ENCODE measurements at regions not wholly inside any gene's neighbourhood (a gene's known extent, or its start where the extent isn't known, plus 50 kb on each side); places are given as distances from the start of the nearest gene placed in this dataset.
"Not testable (repeated sequence)": the region's sequence is repeated elsewhere in the genome, so short reads cannot be mapped to it uniquely, and the experiment has no call there.

DNA sequence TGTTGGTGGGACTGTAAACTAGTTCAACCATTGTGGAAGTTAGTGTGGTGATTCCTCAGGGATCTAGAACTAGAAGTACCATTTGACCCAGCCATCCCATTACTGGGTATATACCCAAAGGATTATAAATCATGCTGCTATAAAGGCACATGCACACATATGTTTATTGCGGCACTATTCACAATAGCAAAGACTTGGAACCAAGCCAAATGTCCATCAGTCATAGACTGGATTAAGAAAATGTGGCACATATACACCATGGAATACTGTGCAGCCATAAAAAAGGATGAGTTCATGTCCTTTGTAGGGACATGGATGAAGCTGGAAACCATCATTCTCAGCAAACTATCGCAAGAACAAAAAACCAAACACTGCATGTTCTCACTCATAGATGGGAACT is 334.5 kb upstream of the SPRY2 start:
- DNase-seq (ENCODE audit: low spot score), result not testable (repeated sequence)

DNA sequence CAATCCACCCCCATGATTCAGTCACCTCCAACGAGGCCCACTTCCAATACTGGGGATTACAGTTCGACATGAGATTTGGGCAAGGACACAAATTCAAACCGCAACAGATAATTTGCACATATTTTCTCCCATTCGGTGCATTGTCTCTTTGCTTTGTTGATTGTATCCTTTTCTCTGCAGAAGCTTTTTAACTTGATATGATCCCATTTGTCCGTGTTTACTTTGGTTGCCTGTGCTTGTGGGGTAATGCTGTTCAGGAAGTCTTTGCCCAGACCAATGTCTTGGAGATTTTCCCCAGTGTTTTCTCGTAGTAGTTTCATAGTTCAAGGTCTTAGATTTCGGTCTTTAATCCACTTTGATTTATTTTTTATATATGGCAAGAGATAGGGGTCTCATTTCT is 330.8 kb upstream of the SPRY2 start:
- DNase-seq (ENCODE audit: low spot score), result no peak

DNA sequence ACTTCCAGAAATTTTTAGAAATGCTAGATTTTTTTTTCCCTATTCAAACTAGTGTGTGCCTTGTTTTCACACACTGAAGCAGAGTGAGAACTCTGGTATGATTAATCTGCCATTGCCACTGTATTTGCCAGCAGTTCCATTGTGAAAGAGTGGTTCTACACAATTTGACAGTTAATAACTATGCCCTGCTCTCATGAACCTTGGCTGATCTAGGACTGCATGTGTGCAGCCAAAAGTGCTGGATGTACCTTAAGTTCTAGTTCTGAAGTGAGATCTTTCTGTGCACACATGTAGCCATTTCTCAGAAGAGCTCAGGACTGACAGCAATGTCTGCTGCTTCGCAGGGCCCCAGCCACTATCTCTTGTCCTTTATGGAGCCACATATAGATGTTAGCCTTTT is 328.2 kb upstream of the SPRY2 start:
- no peak for DNase-seq (ENCODE audit: low spot score)

- DNase-seq (ENCODE audit: low spot score), result no peak
Measured at GRCh38 chr13:80668452-80668851, 327.5 kb upstream of the SPRY2 start.

- no peak for DNase-seq (ENCODE audit: low spot score)
Measured at GRCh38 chr13:80666782-80667552, 326.0 kb upstream of the SPRY2 start.

DNA sequence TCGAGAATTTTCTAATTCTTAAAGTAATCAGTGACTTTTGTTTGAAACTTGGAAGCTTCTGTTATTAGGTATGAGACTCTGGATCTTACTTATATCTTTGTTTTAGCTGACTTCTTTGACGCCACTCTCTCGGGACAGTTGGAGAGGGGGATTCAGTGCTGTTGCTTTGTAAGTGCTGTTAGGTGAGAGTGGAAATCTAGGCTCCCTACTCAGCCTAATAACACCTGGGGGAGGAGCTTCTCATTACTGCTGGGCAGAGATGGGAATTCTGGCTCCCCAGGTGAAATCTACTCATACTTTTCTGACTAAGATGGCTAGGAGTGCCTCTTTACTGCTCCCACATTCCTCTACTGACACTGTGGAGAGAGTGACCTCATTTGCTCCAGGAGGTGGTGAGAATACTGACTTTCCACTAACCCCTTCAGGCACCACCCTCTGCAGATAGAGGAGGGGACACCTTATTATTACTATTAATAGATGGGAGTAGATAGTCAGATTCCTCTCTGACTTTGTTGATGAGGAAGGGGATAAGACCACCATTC is 324.9 kb upstream of the SPRY2 start:
- DNase-seq (ENCODE audit: low spot score), result no peak

GRCh38 chr13:80664950-80665349 is 324.0 kb upstream of the SPRY2 start:
- DNase-seq (ENCODE audit: low spot score), result no peak

DNA sequence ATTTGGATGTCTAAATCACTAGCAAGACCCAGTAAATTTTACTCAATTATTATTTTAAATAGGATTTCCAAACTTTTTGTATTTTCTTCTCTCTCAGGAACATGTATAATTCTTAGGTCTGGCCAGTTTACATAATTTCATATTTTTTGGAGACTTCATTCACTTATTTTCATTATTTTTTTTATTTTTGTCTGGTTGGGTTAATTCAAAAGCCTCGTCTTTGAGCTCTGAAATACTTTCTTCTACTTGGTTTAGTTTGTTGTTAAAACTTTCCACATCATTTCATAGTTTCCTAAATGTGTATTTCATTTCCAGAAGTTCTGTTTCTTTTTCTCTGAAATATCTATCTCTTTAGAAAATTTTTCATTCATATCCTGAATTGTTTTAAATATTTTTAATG is 322.9 kb upstream of the SPRY2 start:
- DNase-seq (ENCODE audit: low spot score), result no peak

GRCh38 chr13:80658705-80659104 is 317.8 kb upstream of the SPRY2 start:
- DNase-seq (ENCODE audit: low spot score), result no peak

DNA sequence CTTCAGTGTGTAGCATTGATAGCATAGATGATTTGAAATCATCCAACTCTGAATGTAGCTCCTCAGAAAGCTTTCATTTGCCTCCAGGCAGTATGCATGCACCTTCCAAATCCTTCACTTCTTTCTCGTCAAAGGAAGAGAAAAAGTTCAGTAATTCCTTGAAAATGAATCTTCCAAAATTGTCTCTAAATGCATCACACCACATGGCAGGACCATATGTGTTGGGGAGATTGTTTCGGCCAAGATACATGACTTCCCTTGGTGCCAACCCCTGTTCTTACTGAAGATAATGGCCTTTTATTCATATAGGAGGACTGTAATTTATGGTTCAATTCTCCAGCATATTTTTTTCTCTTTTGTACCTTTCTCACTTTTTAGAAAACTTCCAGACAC is 315.6 kb upstream of the SPRY2 start:
- DNase-seq (ENCODE audit: low spot score), result no peak

DNA sequence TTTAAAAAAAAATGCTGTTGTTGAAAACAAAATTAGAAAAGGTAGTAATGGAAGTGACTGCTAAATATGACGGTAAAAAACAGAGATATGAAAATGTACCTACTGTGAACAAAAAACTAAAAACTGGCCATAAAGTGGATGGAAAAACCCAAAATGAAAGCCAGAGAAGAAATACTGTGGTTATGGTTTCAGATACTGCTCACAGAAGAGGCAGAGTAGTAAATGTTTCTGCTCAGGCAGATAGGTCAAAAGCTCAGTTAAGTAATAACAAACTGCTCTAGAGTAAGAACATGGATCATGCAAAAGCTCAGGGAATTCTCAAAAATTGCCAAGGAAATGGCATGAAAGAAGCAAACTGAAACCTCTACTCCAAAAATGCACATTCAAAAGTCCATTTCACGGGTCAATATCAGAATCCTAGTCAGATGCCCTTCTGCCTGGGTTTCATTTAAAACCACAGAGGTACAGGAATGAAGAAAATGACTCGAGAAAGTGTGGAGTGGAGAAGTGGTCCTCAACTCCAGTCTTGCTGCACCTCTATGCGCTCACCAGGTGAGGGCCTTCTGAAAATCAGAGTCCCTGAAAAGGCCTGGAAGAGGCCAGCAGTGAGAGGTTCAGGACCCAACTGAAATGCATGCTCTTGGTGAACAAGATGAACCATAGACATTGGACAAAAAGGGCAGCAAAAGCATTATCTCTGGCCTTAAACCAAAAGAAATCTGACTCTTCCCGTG is 315.0 kb upstream of the SPRY2 start:
- no peak for DNase-seq (ENCODE audit: low spot score)

DNA sequence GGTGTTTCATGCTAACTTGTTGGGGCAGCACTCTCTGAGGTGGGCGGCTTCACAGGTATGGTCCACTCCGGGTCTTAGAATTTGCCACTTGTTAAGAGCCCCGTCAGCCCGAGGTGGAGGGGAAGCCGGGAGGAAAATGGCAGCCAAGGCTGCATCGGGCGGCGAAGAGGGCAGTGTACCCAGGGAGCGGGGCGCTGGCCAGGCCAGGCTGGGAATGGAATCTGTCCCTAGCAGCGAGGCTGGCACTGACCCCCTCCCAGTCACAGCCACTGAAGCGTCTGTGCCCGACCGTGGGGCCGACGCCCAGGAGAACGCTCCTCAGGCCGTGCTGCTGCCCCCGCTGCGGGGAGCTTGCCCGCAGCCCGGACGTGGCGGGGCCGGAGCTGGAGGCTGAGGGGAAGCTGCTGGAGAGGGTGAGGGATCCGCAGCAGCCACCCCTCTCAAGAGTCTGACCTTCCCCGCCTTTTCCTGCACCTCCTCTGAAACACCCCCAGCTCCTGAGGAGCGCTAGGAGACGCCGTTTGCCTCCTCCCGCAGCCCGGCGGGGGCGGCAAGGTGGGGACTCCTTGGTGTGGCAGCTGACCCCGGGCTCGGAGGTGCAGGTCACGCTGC is 313.8 kb upstream of the SPRY2 start:
- no peak for DNase-seq (ENCODE audit: low spot score)

GRCh38 chr13:80649274-80649673 is 308.3 kb upstream of the SPRY2 start:
- DNase-seq (ENCODE audit: low spot score), result no peak

DNA sequence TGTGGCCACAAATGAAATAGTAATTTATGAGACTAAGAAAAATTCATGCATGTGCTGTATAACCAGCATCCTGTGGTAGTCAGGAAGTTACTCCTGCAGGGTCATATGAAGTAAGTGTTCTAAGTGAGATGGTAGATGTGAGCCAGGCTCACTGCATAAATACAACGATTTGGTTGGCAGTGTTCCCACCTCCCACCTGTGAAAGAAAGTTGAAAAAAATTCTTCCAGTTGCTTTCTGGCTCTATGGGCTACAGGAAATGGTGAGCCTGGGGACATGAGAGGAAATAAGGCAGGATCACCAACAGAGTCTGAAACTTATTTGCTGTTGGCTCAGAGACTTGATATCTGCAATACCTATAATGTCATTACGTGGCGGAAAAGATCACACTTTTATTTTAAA is 301.7 kb upstream of the SPRY2 start:
- no peak for DNase-seq (ENCODE audit: low spot score)

GRCh38 chr13:80633251-80633650 is 292.3 kb upstream of the SPRY2 start:
- no peak for DNase-seq (ENCODE audit: low spot score)

- peak; percentile 8 for DNase-seq (ENCODE audit: low spot score)
Measured at GRCh38 chr13:80630685-80631121, 289.8 kb upstream of the SPRY2 start.

- DNase-seq (ENCODE audit: low spot score), result no peak
Measured at GRCh38 chr13:80618781-80619180, 277.9 kb upstream of the SPRY2 start.

DNA sequence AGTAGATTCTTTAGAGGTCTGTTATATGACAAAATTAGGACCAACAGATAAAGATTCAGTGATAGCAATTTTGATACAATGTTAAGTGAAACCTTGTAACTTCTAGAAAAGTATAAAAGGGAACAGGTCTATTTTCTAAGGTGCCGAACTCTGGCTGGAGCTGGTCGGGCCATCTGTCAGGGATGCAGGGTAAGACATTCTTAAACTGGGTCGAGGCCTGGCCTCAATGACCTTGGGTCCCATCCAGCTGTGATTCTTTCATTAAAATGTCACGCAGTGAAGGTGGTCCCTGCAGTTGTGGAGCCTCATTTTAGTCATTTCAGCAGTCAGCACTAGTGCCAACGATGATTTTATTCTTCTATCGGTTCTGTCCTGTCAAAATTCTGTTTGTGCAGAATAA is 271.9 kb upstream of the SPRY2 start:
- DNase-seq (ENCODE audit: low spot score), result no peak

DNA sequence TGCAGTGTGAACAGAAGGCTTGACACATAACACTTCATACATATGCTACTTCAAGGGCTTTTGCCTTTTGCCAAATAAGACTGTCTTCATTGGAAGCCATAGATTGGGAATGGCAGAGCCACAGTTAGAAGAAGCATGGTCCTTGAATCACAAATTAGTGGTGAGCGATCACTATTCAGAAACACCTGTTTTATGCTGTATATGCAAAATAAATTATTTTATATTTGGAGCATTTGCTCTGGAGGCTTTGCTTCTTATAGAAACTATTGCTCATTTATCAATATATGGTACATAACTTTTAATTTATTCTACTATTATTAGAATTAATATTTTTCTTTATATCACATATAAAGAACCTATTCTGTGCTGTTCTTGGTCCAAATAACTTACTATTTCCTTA is 270.4 kb upstream of the SPRY2 start:
- DNase-seq (ENCODE audit: low spot score), result no peak

DNA sequence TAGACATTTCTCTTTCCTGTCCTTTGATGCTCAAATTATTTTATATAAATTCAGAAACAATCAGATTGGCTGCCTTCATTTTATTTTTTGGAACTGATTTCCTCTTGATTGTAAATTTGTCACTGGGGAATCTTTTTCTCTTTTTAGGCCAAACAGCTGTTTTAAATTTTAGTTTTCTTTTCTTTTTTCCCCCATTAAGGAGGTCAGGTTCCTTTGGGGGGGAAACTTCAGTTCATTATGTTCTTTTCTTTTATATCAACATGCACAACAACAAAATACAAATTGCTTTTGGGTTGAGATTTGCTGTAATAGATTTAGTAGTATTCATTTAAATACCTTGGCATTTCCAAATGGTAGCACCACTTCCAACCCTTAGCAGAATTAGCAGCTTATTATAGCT is 264.8 kb upstream of the SPRY2 start:
- no peak for DNase-seq (ENCODE audit: low spot score)

DNA sequence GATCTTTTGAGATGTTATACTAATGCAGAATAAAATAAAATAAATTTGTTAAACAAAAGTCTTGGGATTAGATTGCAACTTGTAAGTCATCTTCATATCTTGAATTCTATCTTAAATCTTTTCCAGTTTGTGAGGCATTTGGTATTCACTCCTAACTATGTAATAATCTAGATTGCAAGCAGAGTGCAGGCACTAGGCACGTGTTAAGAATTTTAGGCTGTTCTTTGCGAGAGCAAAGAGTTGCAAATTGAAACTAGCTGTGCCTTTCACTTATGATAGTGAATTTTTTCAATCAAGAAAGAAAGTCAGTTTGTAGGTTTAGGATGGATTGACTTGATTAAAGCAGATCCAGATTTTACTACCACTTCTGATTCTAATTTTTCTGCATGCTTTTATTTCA is 264.1 kb upstream of the SPRY2 start:
- DNase-seq (ENCODE audit: low spot score), result no peak

DNA sequence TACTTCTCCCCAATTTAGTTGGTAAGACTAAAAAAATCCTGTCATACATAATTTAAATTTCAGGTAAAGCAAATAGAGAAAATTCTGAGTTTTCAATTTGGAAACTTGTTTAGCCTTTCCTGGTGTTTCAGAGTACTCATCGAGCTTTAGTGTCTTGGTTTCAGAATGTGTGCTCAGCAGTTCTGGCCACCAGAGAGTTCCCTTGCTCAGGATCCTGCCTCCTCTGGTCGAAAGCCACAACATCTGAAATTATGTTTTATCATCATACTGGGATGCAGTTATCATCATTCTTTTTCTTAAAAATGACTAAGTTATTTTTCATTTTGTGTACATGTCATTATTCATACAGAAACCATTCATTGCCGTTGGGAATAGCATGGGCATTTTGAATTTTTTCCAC is 263.2 kb upstream of the SPRY2 start:
- DNase-seq (ENCODE audit: low spot score), result no peak

DNA sequence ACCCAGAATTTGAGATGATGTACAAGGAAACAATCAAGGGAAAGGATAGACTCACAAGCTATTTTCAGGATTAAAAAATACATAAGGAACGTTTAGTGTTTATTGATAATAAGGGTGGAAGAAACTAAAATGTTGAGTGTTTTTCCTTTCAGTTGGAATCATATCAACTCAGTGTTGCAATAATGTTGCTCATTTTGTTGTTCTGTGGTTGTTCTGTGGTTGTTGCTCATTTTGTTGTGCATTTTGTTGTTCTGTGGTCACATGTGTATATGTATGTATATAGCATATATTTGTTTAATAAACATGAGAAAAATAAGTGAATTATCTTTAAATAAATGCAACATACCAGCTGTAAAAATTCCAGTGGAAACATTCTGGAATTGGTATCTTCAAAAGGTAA is 262.4 kb upstream of the SPRY2 start:
- no peak for DNase-seq (ENCODE audit: low spot score)

Measured in H4 (cell line).